ENCODE measurements at regions not wholly inside any gene's neighbourhood (a gene's known extent, or its start where the extent isn't known, plus 50 kb on each side); places are given as distances from the start of the nearest gene placed in this dataset.

GRCh38 chr13:86269511-86269910 lies 470.3 kb upstream of the SLITRK6 start:
- TF ChIP-seq FOXA1 (IDR thresholded peaks at IDR 0.05) (no peak), PKNOX1 (IDR thresholded peaks at IDR 0.05) (no peak), SUZ12 (IDR thresholded peaks at IDR 0.05) (no peak), SP1 (IDR thresholded peaks at IDR 0.05) (no peak), ELF4 (IDR thresholded peaks at IDR 0.05) (no peak), FOXM1 (IDR thresholded peaks at IDR 0.05; ENCODE audit: borderline replicate concordance) (no peak), TARDBP (IDR thresholded peaks at IDR 0.05) (no peak), FOXK2 (IDR thresholded peaks at IDR 0.05) (no peak), BHLHE40 (IDR thresholded peaks at IDR 0.05; ENCODE audit: borderline replicate concordance) (no peak), LEF1 (IDR thresholded peaks at IDR 0.05; ENCODE audit: borderline replicate concordance) (no peak)
